ENCODE measurements at regions not wholly inside any gene's neighbourhood (a gene's known extent, or its start where the extent isn't known, plus 50 kb on each side); places are given as distances from the start of the nearest gene placed in this dataset.

DNA sequence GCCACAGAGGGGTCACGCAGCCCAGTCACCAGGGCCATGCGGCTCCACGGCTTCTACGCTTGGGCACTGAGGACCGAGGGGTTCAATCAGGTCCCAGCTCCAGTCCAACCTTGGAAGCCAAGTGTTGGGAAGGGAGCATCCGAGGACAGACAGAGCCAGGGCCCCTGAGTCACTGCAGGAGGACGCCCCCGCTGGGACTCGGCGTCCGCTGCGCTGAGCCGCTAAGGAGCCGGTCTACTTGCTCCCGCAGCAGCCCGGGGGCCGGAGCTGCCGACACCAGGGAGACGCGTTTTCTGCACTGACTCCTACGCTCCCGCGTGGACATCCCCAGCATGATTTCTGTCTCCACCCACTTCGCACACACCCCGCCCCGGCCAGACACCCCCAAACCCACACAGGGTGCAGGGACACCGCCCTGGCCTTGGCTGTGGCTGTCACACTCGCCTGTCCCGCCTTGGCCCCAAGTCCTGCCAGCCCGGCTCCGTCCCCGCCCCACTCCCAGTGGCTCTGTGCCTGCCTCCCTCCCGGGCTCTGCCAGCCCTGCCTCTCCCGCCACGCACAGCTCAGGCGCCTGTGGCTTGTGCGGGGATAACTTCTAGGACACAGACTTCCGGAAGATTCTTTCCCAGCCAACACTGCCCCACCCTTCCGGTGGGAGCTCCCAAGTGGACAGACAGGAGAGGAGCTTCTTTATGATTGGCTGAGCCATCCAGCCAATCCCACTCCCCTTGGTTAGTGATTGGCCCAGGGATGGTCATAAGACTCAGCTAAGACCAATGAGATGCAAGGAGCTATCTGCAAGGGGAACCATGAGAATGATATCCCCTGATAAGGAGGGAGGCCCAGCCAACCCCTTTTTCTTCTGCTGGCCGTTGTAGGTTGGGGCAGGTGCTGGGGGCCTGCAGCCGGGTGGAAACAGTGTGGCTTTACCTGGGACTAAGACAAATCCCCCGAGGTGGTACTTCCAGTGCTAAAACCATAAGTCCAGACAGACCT lies 118.9 kb upstream of the SFSWAP start:
- TF ChIP-seq POLR2A (IDR thresholded peaks at IDR 0.05; ENCODE audit: low read depth, low read length), result no peak
- TF ChIP-seq POLR2AphosphoS5 (IDR thresholded peaks at IDR 0.05; ENCODE audit: low read depth, low read length), result no peak
- TF ChIP-seq TAF1 (IDR thresholded peaks at IDR 0.05; ENCODE audit: low read depth, low read length), result no peak

Measured in GM12891 (cell line).